Endothelial cell (in vitro differentiated cells): ENCODE measurements at regions not wholly inside any gene's neighbourhood (a gene's known extent, or its start where the extent isn't known, plus 50 kb on each side); places are given as distances from the start of the nearest gene placed in this dataset.
"Not testable (repeated sequence)": the region's sequence is repeated elsewhere in the genome, so short reads cannot be mapped to it uniquely, and the experiment has no call there.

Experiments used
- DNase-seq: peaks from one replicate; pipeline ENCODE4 v3.0.0; 2021; ENCODE audit warnings: low spot score
- H3K27ac Mint-ChIP-seq: one replicate; pipeline ENCODE4 v1.8.0; 2021; ENCODE audit warnings: mixed read lengths, inconsistent platforms; ENCODE audit not compliant: unreplicated experiment
- H3K27me3 Mint-ChIP-seq: one replicate; pipeline ENCODE4 v1.8.0; 2021; ENCODE audit warnings: mild to moderate bottlenecking, moderate library complexity, mixed read lengths, inconsistent platforms; ENCODE audit not compliant: unreplicated experiment
- H3K36me3 Mint-ChIP-seq: one replicate; pipeline ENCODE4 v1.8.0; 2021; ENCODE audit warnings: mild to moderate bottlenecking, low read depth, mixed read lengths, inconsistent platforms; ENCODE audit not compliant: unreplicated experiment
- H3K4me1 Mint-ChIP-seq: one replicate; pipeline ENCODE4 v1.8.0; 2021; ENCODE audit warnings: mild to moderate bottlenecking, mixed read lengths, inconsistent platforms; ENCODE audit not compliant: unreplicated experiment
- H3K4me3 Mint-ChIP-seq: one replicate; pipeline ENCODE4 v1.8.0; 2021; ENCODE audit warnings: mild to moderate bottlenecking, mixed read lengths, inconsistent platforms; ENCODE audit not compliant: unreplicated experiment
- H3K9me3 Mint-ChIP-seq: one replicate; pipeline ENCODE4 v1.8.0; 2021; ENCODE audit warnings: mixed read lengths, inconsistent platforms; ENCODE audit not compliant: unreplicated experiment
- CTCF ChIP-seq: fragments of 200-600 bp; sonication (generic); IDR thresholded peaks from one replicate; pipeline ENCODE4 v1.5.0; 2021; ENCODE audit warnings: antibody characterized with exemption; ENCODE audit not compliant: unreplicated experiment

GRCh38 chr6:101181006-101181405 lies 212.5 kb upstream of the GRIK2 start:
- no peak for DNase-seq
- Mint-ChIP-seq H3K27me3 (no peaks in the 10 kb centered on the region), H3K9me3 (no peaks in the 10 kb centered on the region), H3K4me3 (no peak overlapping the region), H3K4me1 (no peaks in the 10 kb centered on the region), H3K36me3 (no peaks in the 10 kb centered on the region), H3K27ac (no peak overlapping the region)
- no peak for TF ChIP-seq CTCF

- H3K27me3 Mint-ChIP-seq, DNase-seq, H3K27ac Mint-ChIP-seq, H3K9me3 Mint-ChIP-seq, H3K4me1 Mint-ChIP-seq, H3K4me3 Mint-ChIP-seq, H3K36me3 Mint-ChIP-seq: not testable (repeated sequence)
Measured at GRCh38 chr6:101188285-101188798, 205.2 kb upstream of the GRIK2 start.

GRCh38 chr6:101195588-101195987 lies 197.9 kb upstream of the GRIK2 start:
- H3K4me3 Mint-ChIP-seq = no peak overlapping the region
- H3K27me3 Mint-ChIP-seq = no peaks in the 10 kb centered on the region
- no peak overlapping the region for H3K27ac Mint-ChIP-seq
- no peaks in the 10 kb centered on the region for H3K9me3 Mint-ChIP-seq
- no peak for DNase-seq
- TF ChIP-seq CTCF = no peak
- no peaks in the 10 kb centered on the region for H3K4me1 Mint-ChIP-seq
- H3K36me3 Mint-ChIP-seq = no peaks in the 10 kb centered on the region

- no peak for TF ChIP-seq CTCF
- H3K4me3 Mint-ChIP-seq = no peak overlapping the region
- no peaks in the 10 kb centered on the region for H3K9me3 Mint-ChIP-seq
- H3K27me3 Mint-ChIP-seq = no peaks in the 10 kb centered on the region
- H3K36me3 Mint-ChIP-seq = no peaks in the 10 kb centered on the region
- H3K27ac Mint-ChIP-seq = no peak overlapping the region
- H3K4me1 Mint-ChIP-seq = no peaks in the 10 kb centered on the region
- DNase-seq = no peak
Measured at GRCh38 chr6:101199441-101199840, 194.1 kb upstream of the GRIK2 start.

- no peaks in the 10 kb centered on the region for H3K36me3 Mint-ChIP-seq
- H3K27me3 Mint-ChIP-seq = no peaks in the 10 kb centered on the region
- TF ChIP-seq CTCF = no peak
- H3K9me3 Mint-ChIP-seq = no peaks in the 10 kb centered on the region
- no peak for DNase-seq
- no peak overlapping the region for H3K27ac Mint-ChIP-seq
- no peak overlapping the region for H3K4me3 Mint-ChIP-seq
- no peaks in the 10 kb centered on the region for H3K4me1 Mint-ChIP-seq
Measured at GRCh38 chr6:101202867-101203374, 190.6 kb upstream of the GRIK2 start.
